Stimulated activated CD4-positive, alpha-beta T cell treated with anti-CD3 and anti-CD28 coated beads, Interleukin-2, amount 100 ng/mL, for 4 hours (primary cell): ENCODE measurements at regions not wholly inside any gene's neighbourhood (a gene's known extent, or its start where the extent isn't known, plus 50 kb on each side); places are given as distances from the start of the nearest gene placed in this dataset.
A peak's percentile ranks its signal among the peaks of the same experiment; 100 is the strongest.

ENCODE experiments used
- DNase-seq: peaks from one replicate; pipeline ENCODE4 v3.0.0-alpha.2; 2020; ENCODE audit warnings: low read depth

- DNase-seq: no peak
These were observed 67.5 kb upstream of the THY1 start for GRCh38 chr11:119490253-119491006.

- DNase-seq: no peak
These were observed 66.1 kb upstream of the THY1 start for GRCh38 chr11:119489087-119489486.

GRCh38 chr11:119488256-119488995, 65.5 kb upstream of the THY1 start:
- no peak for DNase-seq

- DNase-seq: no peak
These were observed 63.8 kb upstream of the THY1 start for GRCh38 chr11:119486691-119487259.

GRCh38 chr11:119486016-119486415, 63.0 kb upstream of the THY1 start:
- no peak for DNase-seq

- DNase-seq: no peak
These were observed 62.0 kb upstream of the THY1 start for GRCh38 chr11:119484741-119485605.

- no peak for DNase-seq
These were observed 61.0 kb upstream of the THY1 start for GRCh38 chr11:119483881-119484371.

GRCh38 chr11:119483341-119483880, 60.4 kb upstream of the THY1 start:
- DNase-seq: no peak

GRCh38 chr11:119482521-119483011, 59.6 kb upstream of the THY1 start:
- no peak for DNase-seq

GRCh38 chr11:119481667-119482400, 58.9 kb upstream of the THY1 start:
- no peak for DNase-seq

- DNase-seq: peak; percentile 15
These were observed 58.2 kb upstream of the THY1 start for GRCh38 chr11:119481021-119481666.

GRCh38 chr11:119480380-119481020, 57.5 kb upstream of the THY1 start:
- DNase-seq: no peak

GRCh38 chr11:119479685-119480275, 56.8 kb upstream of the THY1 start:
- DNase-seq: no peak

- no peak for DNase-seq
These were observed 55.8 kb upstream of the THY1 start for GRCh38 chr11:119478711-119479285.

GRCh38 chr11:119476666-119477331, 53.8 kb upstream of the THY1 start:
- no peak for DNase-seq

GRCh38 chr11:119476038-119476437, 53.1 kb upstream of the THY1 start:
- DNase-seq: no peak

GRCh38 chr11:119474682-119475596, 52.0 kb upstream of the THY1 start:
- DNase-seq: peak; percentile 11
